GM19023 (cell line): ENCODE measurements at regions not wholly inside any gene's neighbourhood (a gene's known extent, or its start where the extent isn't known, plus 50 kb on each side); places are given as distances from the start of the nearest gene placed in this dataset.

Experiments
- ATAC-seq: cut with Tn5 transposase; IDR thresholded peaks from one replicate; pipeline ENCODE4 v1.9.1; 2021; ENCODE audit warnings: mild to moderate bottlenecking, moderate library complexity; ENCODE audit not compliant: unreplicated experiment

- no peak for ATAC-seq
Measured at GRCh38 chr16:55212791-55213190, 111.2 kb upstream of the IRX6 start.

- ATAC-seq: no peak
Measured at GRCh38 chr16:55214412-55214811, 109.6 kb upstream of the IRX6 start.

- ATAC-seq: no peak
Measured at GRCh38 chr16:55214974-55215494, 109.0 kb upstream of the IRX6 start.

DNA sequence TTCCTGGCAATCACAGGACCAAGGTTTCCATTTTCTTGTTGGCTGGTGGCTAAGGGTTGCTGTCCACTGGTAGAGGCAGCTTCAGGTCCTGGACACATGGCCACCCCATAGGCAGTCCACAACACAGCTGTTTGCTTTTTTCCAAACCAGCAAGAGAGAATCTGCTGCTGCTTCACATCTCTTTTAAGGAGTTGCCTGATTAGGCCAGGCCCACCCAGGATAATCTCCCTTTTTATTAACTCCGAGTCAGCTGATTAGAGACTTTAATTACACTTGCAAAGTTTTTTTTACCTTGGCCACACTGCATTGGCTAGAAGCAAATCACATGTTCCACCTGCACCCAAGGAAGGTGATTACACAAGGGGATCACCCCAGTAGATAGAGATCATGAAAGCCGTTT lies 106.6 kb upstream of the IRX6 start:
- no peak for ATAC-seq

DNA sequence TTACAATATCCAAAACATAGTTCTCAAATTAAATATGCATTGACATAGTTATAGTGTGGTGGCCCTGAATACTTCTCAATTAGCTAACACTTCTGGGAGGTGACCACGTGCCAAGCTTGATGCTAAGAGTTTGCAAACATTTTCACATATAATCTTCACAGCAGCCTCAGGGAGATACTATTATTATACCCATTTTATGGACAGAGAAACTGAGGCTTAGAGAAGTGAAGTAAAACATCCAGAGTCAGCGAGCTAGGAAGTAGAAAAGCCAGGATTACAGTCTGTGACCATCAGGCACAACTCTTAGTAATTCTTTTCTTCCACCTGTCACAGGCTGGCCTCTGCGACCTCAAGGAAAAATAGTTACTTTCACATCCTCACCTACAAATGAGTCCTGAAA lies 102.2 kb upstream of the IRX6 start:
- ATAC-seq: no peak

DNA sequence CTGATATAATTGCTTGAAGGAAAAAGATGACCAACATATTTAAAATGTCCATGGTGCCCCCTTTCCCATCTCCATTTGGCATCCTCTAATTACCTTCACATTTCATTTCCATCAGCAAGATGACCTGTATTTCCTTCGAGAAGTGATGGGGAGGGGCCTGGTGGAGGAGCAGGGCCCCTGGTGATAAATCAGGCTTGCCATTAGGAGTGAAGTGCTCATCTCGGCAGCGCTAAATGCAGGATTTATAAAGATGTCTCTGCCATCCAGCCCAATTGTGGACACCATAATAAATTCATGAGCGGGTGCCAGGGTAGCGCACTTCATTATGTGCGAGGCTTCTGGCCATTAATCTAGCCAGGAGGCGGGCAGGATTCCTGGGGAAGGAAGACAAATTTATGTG lies 101.5 kb upstream of the IRX6 start:
- ATAC-seq: no peak

GRCh38 chr16:55225972-55226542 lies 97.9 kb upstream of the IRX6 start:
- ATAC-seq: no peak

DNA sequence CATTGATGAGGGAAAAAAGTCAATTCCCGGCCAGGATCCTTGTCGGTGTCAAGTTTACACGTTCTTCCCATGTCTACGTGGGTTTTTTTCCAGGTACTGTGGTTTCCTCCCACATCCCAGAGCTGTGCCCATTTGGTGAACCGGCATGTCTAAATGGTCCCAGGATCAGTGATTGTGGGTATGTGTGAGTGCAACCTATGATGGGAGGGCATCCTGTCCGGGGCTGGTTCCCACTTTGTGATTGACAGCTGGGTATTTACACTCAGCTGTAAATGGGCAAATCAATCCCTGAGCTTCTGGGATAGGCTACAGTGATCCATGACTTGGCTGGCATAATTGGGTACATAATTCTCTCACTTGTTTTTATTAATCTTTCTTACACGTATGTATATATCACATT lies 91.2 kb upstream of the IRX6 start:
- no peak for ATAC-seq

GRCh38 chr16:55233464-55233863 lies 90.5 kb upstream of the IRX6 start:
- ATAC-seq: no peak

DNA sequence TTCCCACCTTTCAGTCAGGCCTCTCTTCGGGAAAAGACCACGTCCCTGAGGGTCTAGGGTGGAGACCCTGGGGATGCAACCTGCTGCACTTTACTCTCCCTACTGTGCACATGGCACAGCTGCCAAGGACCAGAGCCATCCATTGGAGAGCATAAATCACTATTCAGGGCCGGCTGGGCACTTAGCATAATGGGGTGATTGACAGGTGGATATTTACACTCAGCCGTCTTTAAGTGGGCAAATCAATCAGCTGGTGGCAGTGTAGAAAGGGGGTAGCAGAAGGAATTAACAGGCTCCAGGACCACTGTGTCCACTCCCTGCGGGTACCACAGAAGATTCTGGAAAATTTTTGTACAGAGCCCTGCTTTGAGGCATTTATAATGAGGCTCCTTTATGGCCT lies 87.3 kb upstream of the IRX6 start:
- ATAC-seq: no peak

DNA sequence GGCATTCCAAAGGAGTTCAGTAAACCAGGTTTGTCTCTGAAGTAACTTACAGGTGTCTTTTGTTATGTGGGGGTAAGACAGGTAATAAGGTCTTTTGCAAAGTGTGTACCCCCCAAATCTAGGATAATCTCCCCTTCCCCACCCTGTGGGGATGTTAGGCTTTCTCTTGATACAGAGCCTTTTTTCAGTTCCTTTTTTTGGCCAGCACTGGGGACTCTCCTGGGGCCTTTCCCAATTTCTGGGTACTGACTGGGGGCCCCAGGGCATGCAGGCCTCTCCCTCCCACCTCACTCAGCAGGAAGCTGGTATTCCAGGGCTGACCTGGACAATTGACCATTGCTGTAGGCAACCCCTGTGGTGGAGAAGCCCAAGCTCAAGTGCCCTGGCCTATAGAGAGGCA lies 84.3 kb upstream of the IRX6 start:
- ATAC-seq: no peak

GRCh38 chr16:55240888-55241287 lies 83.1 kb upstream of the IRX6 start:
- ATAC-seq: no peak

GRCh38 chr16:55242667-55243066 lies 81.3 kb upstream of the IRX6 start:
- ATAC-seq: no peak

- no peak for ATAC-seq
Measured at GRCh38 chr16:55248058-55248457, 75.9 kb upstream of the IRX6 start.

DNA sequence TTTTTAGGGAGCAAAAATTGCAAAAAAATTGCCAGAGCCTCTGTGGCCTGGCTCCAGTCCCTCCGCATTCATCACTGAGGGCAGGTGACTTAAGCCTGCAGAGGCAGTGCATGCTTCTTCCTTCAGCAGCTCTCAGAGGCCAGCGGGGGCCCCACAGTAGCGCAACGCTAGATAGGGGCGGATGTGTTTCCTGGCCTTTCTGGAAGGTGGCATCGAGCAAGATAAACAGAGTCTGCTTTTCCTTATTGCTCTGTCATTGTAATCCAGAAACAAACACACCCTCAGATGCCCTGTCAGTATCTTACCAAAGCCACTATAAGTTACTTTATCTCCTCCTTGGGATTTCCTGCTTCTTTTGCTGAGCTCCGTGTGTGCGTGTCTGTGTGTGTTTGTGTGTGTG lies 75.5 kb upstream of the IRX6 start:
- no peak for ATAC-seq

- ATAC-seq: no peak
Measured at GRCh38 chr16:55249361-55249760, 74.6 kb upstream of the IRX6 start.

- no peak for ATAC-seq
Measured at GRCh38 chr16:55249936-55250335, 74.1 kb upstream of the IRX6 start.

GRCh38 chr16:55250701-55251100 lies 73.3 kb upstream of the IRX6 start:
- no peak for ATAC-seq

- ATAC-seq: no peak
Measured at GRCh38 chr16:55251151-55251550, 72.9 kb upstream of the IRX6 start.

DNA sequence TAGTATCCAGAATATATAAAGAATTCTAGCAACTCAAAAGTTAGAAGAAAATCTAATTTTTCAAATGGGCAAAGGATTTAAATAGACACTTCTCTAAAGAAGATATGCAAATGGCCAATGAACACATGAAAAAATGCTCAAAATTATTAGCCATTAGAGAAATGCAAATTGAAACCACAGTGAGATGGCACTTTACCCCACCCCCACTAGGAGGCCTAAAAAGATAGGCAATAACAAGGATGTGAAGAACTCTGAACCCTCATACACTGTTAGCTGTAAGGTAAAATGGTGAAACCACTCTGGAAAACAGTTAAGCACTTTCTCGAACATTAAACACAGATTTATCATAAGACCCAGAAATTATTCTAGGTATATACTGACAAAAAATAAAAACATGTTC lies 71.4 kb upstream of the IRX6 start:
- no peak for ATAC-seq

DNA sequence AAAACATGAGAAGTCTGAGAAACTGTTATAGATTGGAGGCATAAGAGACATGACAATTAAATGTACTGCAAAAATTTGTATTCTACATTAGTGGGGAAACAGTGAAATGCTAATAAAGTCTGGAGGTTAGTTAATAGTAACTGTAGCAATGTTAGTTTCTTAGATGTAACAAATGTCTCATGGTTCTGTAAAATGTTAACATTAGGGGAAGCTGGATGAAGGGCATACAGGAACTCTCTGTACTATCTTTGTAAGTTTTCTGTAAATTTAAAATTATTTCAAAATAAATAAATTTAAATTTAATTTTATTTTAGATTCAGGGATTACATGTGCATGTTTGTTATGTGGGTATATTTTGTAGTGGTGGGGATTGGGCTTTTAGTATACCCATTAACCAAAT lies 70.0 kb upstream of the IRX6 start:
- ATAC-seq: no peak

DNA sequence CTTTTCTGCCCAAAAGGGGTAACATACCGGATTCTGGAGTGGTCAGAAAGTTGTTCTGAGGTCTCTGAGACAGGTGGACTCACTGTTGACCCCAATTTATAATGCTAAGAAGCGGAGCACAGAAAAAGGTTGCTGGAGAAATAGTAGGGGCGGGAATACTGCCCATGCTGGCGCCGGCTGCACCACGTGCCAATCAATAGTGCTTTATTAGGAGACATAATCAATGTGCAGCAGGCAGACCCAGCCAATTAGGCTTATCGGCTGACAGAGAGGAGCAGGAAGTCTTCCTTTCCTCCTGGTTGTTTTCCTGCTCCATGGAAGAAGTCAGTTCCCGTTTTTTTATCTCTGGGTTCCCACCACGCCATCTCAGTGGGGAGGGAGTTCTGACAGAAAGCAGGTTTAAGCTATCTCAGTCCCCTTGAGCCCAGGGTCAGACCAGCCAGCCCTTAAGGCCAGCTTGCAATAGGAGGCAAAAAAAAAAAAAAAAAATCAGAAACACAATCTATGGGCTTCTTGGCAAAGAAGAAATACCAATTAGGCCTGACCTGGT lies 68.2 kb upstream of the IRX6 start:
- ATAC-seq: no peak

GRCh38 chr16:55256412-55257016 lies 67.5 kb upstream of the IRX6 start:
- ATAC-seq: no peak
